ENCODE measurements at regions not wholly inside any gene's neighbourhood (a gene's known extent, or its start where the extent isn't known, plus 50 kb on each side); places are given as distances from the start of the nearest gene placed in this dataset.

GRCh38 chr2:228503731-228504130 lies 322.2 kb upstream of the SPHKAP start:
- Mint-ChIP-seq H3K9me3 (ENCODE audit: unreplicated experiment) (peaks cover 20% of the 10 kb centered on the region), H3K36me3 (ENCODE audit: unreplicated experiment) (no peaks in the 10 kb centered on the region), H3K4me1 (ENCODE audit: unreplicated experiment) (no peaks in the 10 kb centered on the region), H3K27ac (ENCODE audit: unreplicated experiment) (no peak overlapping the region), H3K27me3 (ENCODE audit: unreplicated experiment) (no peaks in the 10 kb centered on the region), H3K4me3 (ENCODE audit: unreplicated experiment) (no peak overlapping the region)
- TF ChIP-seq CTCF (IDR thresholded peaks at IDR 0.05), result no peak
- DNase-seq (ENCODE audit: extremely low spot score, unreplicated experiment), result no peak

GRCh38 chr2:228493852-228494251 lies 312.4 kb upstream of the SPHKAP start:
- TF ChIP-seq CTCF (IDR thresholded peaks at IDR 0.05), result no peak
- H3K36me3 Mint-ChIP-seq (ENCODE audit: unreplicated experiment), result no peaks in the 10 kb centered on the region
- H3K27ac Mint-ChIP-seq (ENCODE audit: unreplicated experiment), result no peak overlapping the region
- peaks cover 5% of the 10 kb centered on the region for H3K9me3 Mint-ChIP-seq (ENCODE audit: unreplicated experiment)
- no peaks in the 10 kb centered on the region for H3K4me1 Mint-ChIP-seq (ENCODE audit: unreplicated experiment)
- DNase-seq (ENCODE audit: extremely low spot score, unreplicated experiment), result no peak
- H3K4me3 Mint-ChIP-seq (ENCODE audit: unreplicated experiment), result no peak overlapping the region
- no peaks in the 10 kb centered on the region for H3K27me3 Mint-ChIP-seq (ENCODE audit: unreplicated experiment)

GRCh38 chr2:228479014-228479413 lies 297.5 kb upstream of the SPHKAP start:
- no peak overlapping the region for H3K27ac Mint-ChIP-seq (ENCODE audit: unreplicated experiment)
- H3K27me3 Mint-ChIP-seq (ENCODE audit: unreplicated experiment), result no peaks in the 10 kb centered on the region
- H3K9me3 Mint-ChIP-seq (ENCODE audit: unreplicated experiment), result peaks cover 12% of the 10 kb centered on the region
- no peak overlapping the region for H3K4me3 Mint-ChIP-seq (ENCODE audit: unreplicated experiment)
- TF ChIP-seq CTCF (IDR thresholded peaks at IDR 0.05), result no peak
- no peaks in the 10 kb centered on the region for H3K36me3 Mint-ChIP-seq (ENCODE audit: unreplicated experiment)
- DNase-seq (ENCODE audit: extremely low spot score, unreplicated experiment), result no peak
- H3K4me1 Mint-ChIP-seq (ENCODE audit: unreplicated experiment), result no peaks in the 10 kb centered on the region

GRCh38 chr2:228474466-228474865 lies 293.0 kb upstream of the SPHKAP start:
- no peak for DNase-seq (ENCODE audit: extremely low spot score, unreplicated experiment)
- H3K27ac Mint-ChIP-seq (ENCODE audit: unreplicated experiment), result no peak overlapping the region
- no peak for TF ChIP-seq CTCF (IDR thresholded peaks at IDR 0.05)
- no peaks in the 10 kb centered on the region for H3K27me3 Mint-ChIP-seq (ENCODE audit: unreplicated experiment)
- H3K4me1 Mint-ChIP-seq (ENCODE audit: unreplicated experiment), result no peaks in the 10 kb centered on the region
- H3K9me3 Mint-ChIP-seq (ENCODE audit: unreplicated experiment), result peaks cover 27% of the 10 kb centered on the region
- no peaks in the 10 kb centered on the region for H3K36me3 Mint-ChIP-seq (ENCODE audit: unreplicated experiment)
- H3K4me3 Mint-ChIP-seq (ENCODE audit: unreplicated experiment), result no peak overlapping the region

GRCh38 chr2:228469721-228470120 lies 288.2 kb upstream of the SPHKAP start:
- Mint-ChIP-seq H3K27ac (ENCODE audit: unreplicated experiment) (no peak overlapping the region), H3K4me3 (ENCODE audit: unreplicated experiment) (no peak overlapping the region), H3K4me1 (ENCODE audit: unreplicated experiment) (no peaks in the 10 kb centered on the region), H3K27me3 (ENCODE audit: unreplicated experiment) (no peaks in the 10 kb centered on the region), H3K9me3 (ENCODE audit: unreplicated experiment) (peaks cover 36% of the 10 kb centered on the region), H3K36me3 (ENCODE audit: unreplicated experiment) (no peaks in the 10 kb centered on the region)
- TF ChIP-seq CTCF (IDR thresholded peaks at IDR 0.05), result no peak
- DNase-seq (ENCODE audit: extremely low spot score, unreplicated experiment), result no peak

All from osteocyte (in vitro differentiated cells).